HCT116 (cell line): ENCODE measurements at regions not wholly inside any gene's neighbourhood (a gene's known extent, or its start where the extent isn't known, plus 50 kb on each side); places are given as distances from the start of the nearest gene placed in this dataset.

Source experiments
- CTCF ChIP-seq, 3 experiments: fragments of 200-600 bp in 1 of 3; sonication (generic) in 1 of 3; IDR thresholded peaks in 2 of 3; conservative IDR thresholded peaks in 1 of 3; 2 replicates each; pipeline ENCODE4 v1.5.1; 2012 to 2017; ENCODE audit warnings: low read depth in 2 of 3, low read length in 2 of 3, antibody characterized with exemption in 1 of 3, borderline replicate concordance in 1 of 3, control low read depth in 1 of 3, mild to moderate bottlenecking in 1 of 3, mixed read lengths in 1 of 3, mixed run types in 1 of 3, moderate library complexity in 1 of 3; ENCODE audit not compliant: insufficient read depth in 1 of 3
- POLR2A ChIP-seq: IDR thresholded peaks from 2 replicates; pipeline ENCODE4 v1.7.0; 2011; ENCODE audit warnings: borderline replicate concordance; ENCODE audit not compliant: insufficient read depth, insufficient read length; ENCODE audit errors: extremely low read depth

- TF ChIP-seq POLR2A (no peak), CTCF (IDR thresholded peaks at IDR 0.05 in 2 of 3, conservative IDR thresholded peaks at IDR 0.05 in 1 of 3; ENCODE audit: borderline replicate concordance in 1 of 3, insufficient read depth in 1 of 3, low read depth in 2 of 3, low read length in 2 of 3) (no peak)
Measured at GRCh38 chr11:23765682-23766252, 731.1 kb upstream of the LUZP2 start.
